Panc1 (cell line): ENCODE measurements at regions not wholly inside any gene's neighbourhood (a gene's known extent, or its start where the extent isn't known, plus 50 kb on each side); places are given as distances from the start of the nearest gene placed in this dataset.

Experiments
- ATAC-seq: fragments of 200-7000 bp; cut with Tn5 transposase; 2 replicates; pipeline ENCODE4 v1.9.1; 2020; ENCODE audit warnings: mild to moderate bottlenecking, moderate library complexity
- BruUV-seq: library from RNA; stranded (reverse); fragments of 400-500 nt; replicated peaks from 2 replicates; lab custom pipeline; 2021; lab: Mats Ljungman, UMichigan
- CTCF ChIA-PET: fragments of 300-600 bp; sonication (Branson Sonifier 250); formaldehyde crosslinking; loops from one replicate; lab custom pipeline; 2022; ENCODE audit warnings: antibody characterized with exemption; lab: Charles Lee
- POLR2A ChIA-PET: fragments of 300-600 bp; sonication (Branson Sonifier 250); formaldehyde crosslinking; loops from one replicate; lab custom pipeline; 2022; ENCODE audit warnings: antibody characterized with exemption; lab: Charles Lee
- DNase-seq: peaks from one replicate; pipeline ENCODE4 v3.0.0-alpha.2; 2010; ENCODE audit warnings: low read depth, low spot score
- H3K27ac ChIP-seq: 2 replicates; pipeline ENCODE4 v1.5.1; 2011; ENCODE audit warnings: mild to moderate bottlenecking, low read length, inconsistent platforms
- H3K27me3 ChIP-seq: fragments of 200-500 bp; sonication (Bioruptor generic); 2 replicates; pipeline ENCODE4 v1.6.0; 2014; ENCODE audit warnings: low read length, inconsistent platforms; ENCODE audit not compliant: control insufficient read depth, insufficient read depth
- H3K36me3 ChIP-seq: fragments of 200-500 bp; sonication (Bioruptor generic); 2 replicates; pipeline ENCODE4 v1.5.1; 2014; ENCODE audit warnings: inconsistent platforms, mild to moderate bottlenecking, low read length, moderate library complexity; ENCODE audit not compliant: control insufficient read depth, insufficient read depth
- H3K4me1 ChIP-seq: 2 replicates; pipeline ENCODE4 v1.5.1; 2011; ENCODE audit warnings: inconsistent platforms, mild to moderate bottlenecking, low read length, moderate library complexity; ENCODE audit not compliant: control insufficient read depth, insufficient read depth
- H3K4me3 ChIP-seq, 2 experiments: 2 replicates each; pipeline ENCODE4 v1.5.1; 2011 to 2012; ENCODE audit warnings: low read depth in 2 of 2, low read length in 2 of 2, mild to moderate bottlenecking in 2 of 2, inconsistent platforms in 1 of 2, moderate library complexity in 1 of 2
- H3K9me3 ChIP-seq: fragments of 200-500 bp; sonication (Bioruptor generic); 2 replicates; pipeline ENCODE4 v1.5.1; 2014; ENCODE audit warnings: low read depth, mild to moderate bottlenecking, inconsistent platforms, low read length, moderate library complexity; ENCODE audit not compliant: control insufficient read depth, insufficient read depth
- CTCF ChIP-seq: fragments of 450-650 bp; IDR thresholded peaks from 2 replicates; pipeline ENCODE4 v1.5.1; 2017; ENCODE audit warnings: mild to moderate bottlenecking
- POLR2AphosphoS5 ChIP-seq: IDR thresholded peaks from 2 replicates; pipeline ENCODE4 v1.6.1; 2012; ENCODE audit warnings: mild to moderate bottlenecking, low read depth, low read length, moderate library complexity
- SIN3A ChIP-seq: IDR thresholded peaks from 2 replicates; pipeline ENCODE4 v1.6.1; 2012; ENCODE audit warnings: low read depth, mild to moderate bottlenecking, low read length, moderate library complexity, borderline replicate concordance; ENCODE audit not compliant: insufficient read depth
- TCF7L2 ChIP-seq: IDR thresholded peaks from 2 replicates; pipeline ENCODE4 v1.6.1; 2011; ENCODE audit warnings: mild to moderate bottlenecking, low read depth, low read length, inconsistent platforms
- in situ Hi-C: cut with HindIII; loops from 2 replicates; pipeline ENCODE4 v1.10.0; 2016; ENCODE audit warnings: low sequenced_read_pairs, low pct_unique_long_range_greater_than_20kb
- intact Hi-C: fragments of 100-400 bp; cut with micrococcal nuclease; formaldehyde crosslinking; loops from one replicate; pipeline ENCODE4 v1.10.0; 2022; ENCODE audit not compliant: unreplicated experiment
- TF ChIP-seq, protein P1 (sequence below), 2 experiments: IDR thresholded peaks; 2 replicates each; pipeline ENCODE4 v1.6.1; 2011 to 2012; ENCODE audit warnings: low read depth in 2 of 2, control low read depth in 1 of 2, low read length in 1 of 2, mild to moderate bottlenecking in 1 of 2, moderate library complexity in 1 of 2; ENCODE audit not compliant: insufficient read depth in 1 of 2

GRCh38 chr2:78908973-78909372 lies 116.5 kb upstream of the REG3G start:
- Histone ChIP-seq H3K27me3 (no peaks in the 10 kb centered on the region), H3K36me3 (no peaks in the 10 kb centered on the region), H3K9me3 (no peaks in the 10 kb centered on the region), H3K4me1 (no peaks in the 10 kb centered on the region), H3K4me3 (no peak overlapping the region), H3K27ac (no peak overlapping the region)
- ATAC-seq = no peak
- TF ChIP-seq SIN3A = no peak
- BruUV-seq = no TSS peak
- no peak for DNase-seq
- in situ Hi-C loops (no loop called here), intact Hi-C loops (no loop called here)
- POLR2A ChIA-PET = no interaction called here
- CTCF ChIA-PET = no interaction called here

DNA sequence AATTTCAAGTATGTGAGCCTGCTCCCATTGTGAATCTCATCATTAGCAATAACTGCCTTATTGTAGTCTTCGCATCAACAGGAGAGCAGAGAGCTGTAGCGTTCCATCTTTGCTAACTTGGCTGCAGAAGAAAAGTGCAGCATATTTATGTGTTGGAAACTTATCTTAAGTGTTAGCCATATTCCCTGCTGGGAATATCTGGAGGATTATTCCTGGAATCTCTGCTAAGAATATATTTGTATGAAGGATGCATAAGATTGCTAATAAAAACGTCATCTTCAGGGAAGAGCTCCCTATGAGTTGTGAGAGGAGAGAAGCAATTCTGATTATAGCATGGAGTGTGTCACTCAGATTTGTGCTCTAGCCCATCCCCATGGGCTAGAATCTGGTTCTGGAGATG lies 115.1 kb upstream of the REG3G start:
- POLR2A ChIA-PET = interaction anchor here (0.6 kb wide), 1 partner anchor 1480 kb away, joined by 3 read pairs; no protein-coding TSS in a partner anchor
- H3K27ac ChIP-seq = no peak overlapping the region
- no peaks in the 10 kb centered on the region for H3K9me3 ChIP-seq
- DNase-seq = no peak
- no TSS peak for BruUV-seq
- intact Hi-C loops = no loop called here
- H3K4me1 ChIP-seq = no peaks in the 10 kb centered on the region
- TF ChIP-seq, protein P1, sequence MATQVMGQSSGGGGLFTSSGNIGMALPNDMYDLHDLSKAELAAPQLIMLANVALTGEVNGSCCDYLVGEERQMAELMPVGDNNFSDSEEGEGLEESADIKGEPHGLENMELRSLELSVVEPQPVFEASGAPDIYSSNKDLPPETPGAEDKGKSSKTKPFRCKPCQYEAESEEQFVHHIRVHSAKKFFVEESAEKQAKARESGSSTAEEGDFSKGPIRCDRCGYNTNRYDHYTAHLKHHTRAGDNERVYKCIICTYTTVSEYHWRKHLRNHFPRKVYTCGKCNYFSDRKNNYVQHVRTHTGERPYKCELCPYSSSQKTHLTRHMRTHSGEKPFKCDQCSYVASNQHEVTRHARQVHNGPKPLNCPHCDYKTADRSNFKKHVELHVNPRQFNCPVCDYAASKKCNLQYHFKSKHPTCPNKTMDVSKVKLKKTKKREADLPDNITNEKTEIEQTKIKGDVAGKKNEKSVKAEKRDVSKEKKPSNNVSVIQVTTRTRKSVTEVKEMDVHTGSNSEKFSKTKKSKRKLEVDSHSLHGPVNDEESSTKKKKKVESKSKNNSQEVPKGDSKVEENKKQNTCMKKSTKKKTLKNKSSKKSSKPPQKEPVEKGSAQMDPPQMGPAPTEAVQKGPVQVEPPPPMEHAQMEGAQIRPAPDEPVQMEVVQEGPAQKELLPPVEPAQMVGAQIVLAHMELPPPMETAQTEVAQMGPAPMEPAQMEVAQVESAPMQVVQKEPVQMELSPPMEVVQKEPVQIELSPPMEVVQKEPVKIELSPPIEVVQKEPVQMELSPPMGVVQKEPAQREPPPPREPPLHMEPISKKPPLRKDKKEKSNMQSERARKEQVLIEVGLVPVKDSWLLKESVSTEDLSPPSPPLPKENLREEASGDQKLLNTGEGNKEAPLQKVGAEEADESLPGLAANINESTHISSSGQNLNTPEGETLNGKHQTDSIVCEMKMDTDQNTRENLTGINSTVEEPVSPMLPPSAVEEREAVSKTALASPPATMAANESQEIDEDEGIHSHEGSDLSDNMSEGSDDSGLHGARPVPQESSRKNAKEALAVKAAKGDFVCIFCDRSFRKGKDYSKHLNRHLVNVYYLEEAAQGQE (IDR thresholded peaks at IDR 0.05; ENCODE audit: insufficient read depth in 1 of 2, low read depth in 2 of 2, low read length in 1 of 2) = no peak
- TF ChIP-seq TCF7L2 = no peak
- in situ Hi-C loops = no loop called here
- H3K4me3 ChIP-seq = no peak overlapping the region
- H3K27me3 ChIP-seq = no peaks in the 10 kb centered on the region
- CTCF ChIA-PET = no interaction called here
- H3K36me3 ChIP-seq = no peaks in the 10 kb centered on the region
- no peak for ATAC-seq

- BruUV-seq = no TSS peak
- H3K4me1 ChIP-seq = no peaks in the 10 kb centered on the region
- intact Hi-C loops (no loop called here), in situ Hi-C loops (no loop called here)
- H3K27me3 ChIP-seq = no peaks in the 10 kb centered on the region
- POLR2A ChIA-PET = no interaction called here
- no peak overlapping the region for H3K27ac ChIP-seq
- no peak for ATAC-seq
- TF ChIP-seq POLR2AphosphoS5 (no peak), SIN3A (no peak), CTCF (no peak), TCF7L2 (no peak)
- TF ChIP-seq, protein P1 (IDR thresholded peaks at IDR 0.05; ENCODE audit: insufficient read depth in 1 of 2, low read depth in 2 of 2, low read length in 1 of 2) = no peak
- no peak for DNase-seq
- H3K36me3 ChIP-seq = no peaks in the 10 kb centered on the region
- CTCF ChIA-PET = no interaction called here
- H3K4me3 ChIP-seq = no peak overlapping the region
- no peaks in the 10 kb centered on the region for H3K9me3 ChIP-seq
Measured at GRCh38 chr2:78913257-78913656, 112.2 kb upstream of the REG3G start.
